ENCODE measurements at regions not wholly inside any gene's neighbourhood (a gene's known extent, or its start where the extent isn't known, plus 50 kb on each side); places are given as distances from the start of the nearest gene placed in this dataset.
A peak's percentile ranks its signal among the peaks of the same experiment; 100 is the strongest.

GRCh38 chr15:95850837-95851236 lies 479.7 kb upstream of the NR2F2 start:
- DNase-seq (ENCODE audit: low spot score) = no peak
- in situ Hi-C loops (cut with MboI; ENCODE audit: low pct_unique_long_range_greater_than_20kb, low sequenced_read_pairs, unreplicated experiment) = no loop called here
- TF ChIP-seq CTCF (IDR thresholded peaks at IDR 0.05; ENCODE audit: extremely low read depth, insufficient read depth, missing control alignments) = no peak

- TF ChIP-seq CTCF (IDR thresholded peaks at IDR 0.05; ENCODE audit: extremely low read depth, insufficient read depth, missing control alignments) = no peak
- in situ Hi-C loops (cut with MboI; ENCODE audit: low pct_unique_long_range_greater_than_20kb, low sequenced_read_pairs, unreplicated experiment) = no loop called here
- DNase-seq (ENCODE audit: low spot score) = no peak
Observed at GRCh38 chr15:95853350-95853749, 477.1 kb upstream of the NR2F2 start.

GRCh38 chr15:95857124-95857757 lies 473.3 kb upstream of the NR2F2 start:
- in situ Hi-C loops (cut with MboI; ENCODE audit: low pct_unique_long_range_greater_than_20kb, low sequenced_read_pairs, unreplicated experiment) = no loop called here
- DNase-seq (ENCODE audit: low spot score) = no peak
- no peak for TF ChIP-seq CTCF (IDR thresholded peaks at IDR 0.05; ENCODE audit: extremely low read depth, insufficient read depth, missing control alignments)

GRCh38 chr15:95857758-95858157 lies 472.7 kb upstream of the NR2F2 start:
- no peak for DNase-seq (ENCODE audit: low spot score)
- in situ Hi-C loops (cut with MboI; ENCODE audit: low pct_unique_long_range_greater_than_20kb, low sequenced_read_pairs, unreplicated experiment) = no loop called here
- no peak for TF ChIP-seq CTCF (IDR thresholded peaks at IDR 0.05; ENCODE audit: extremely low read depth, insufficient read depth, missing control alignments)

GRCh38 chr15:95860406-95860805 lies 470.1 kb upstream of the NR2F2 start:
- TF ChIP-seq CTCF (IDR thresholded peaks at IDR 0.05; ENCODE audit: extremely low read depth, insufficient read depth, missing control alignments) = no peak
- in situ Hi-C loops (cut with MboI; ENCODE audit: low pct_unique_long_range_greater_than_20kb, low sequenced_read_pairs, unreplicated experiment) = no loop called here
- no peak for DNase-seq (ENCODE audit: low spot score)

- in situ Hi-C loops (cut with MboI; ENCODE audit: low pct_unique_long_range_greater_than_20kb, low sequenced_read_pairs, unreplicated experiment) = no loop called here
- peak; percentile 9 for DNase-seq (ENCODE audit: low spot score)
- no peak for TF ChIP-seq CTCF (IDR thresholded peaks at IDR 0.05; ENCODE audit: extremely low read depth, insufficient read depth, missing control alignments)
Observed at GRCh38 chr15:95864467-95864886, 466.0 kb upstream of the NR2F2 start.
